Endothelial cell of umbilical vein (primary cell): ENCODE measurements at regions not wholly inside any gene's neighbourhood (a gene's known extent, or its start where the extent isn't known, plus 50 kb on each side); places are given as distances from the start of the nearest gene placed in this dataset.

ENCODE experiments used
- BruUV-seq: library from RNA; stranded (reverse); fragments of 400-500 nt; replicated peaks from 2 replicates; lab custom pipeline; 2021; lab: Mats Ljungman, UMichigan
- CTCF ChIA-PET: fragments of 300-600, 350-600 bp; sonication (Branson Sonifier 250); formaldehyde crosslinking; loops from one replicate; lab custom pipeline; 2021; ENCODE audit warnings: antibody characterized with exemption, inconsistent platforms; lab: Charles Lee
- POLR2A ChIA-PET: fragments of 300-600, 350-600 bp; sonication (Branson Sonifier 250); formaldehyde crosslinking; loops from one replicate; lab custom pipeline; 2021; ENCODE audit warnings: antibody characterized with exemption, inconsistent platforms; lab: Charles Lee
- DNase-seq: peaks from one replicate; pipeline ENCODE4 v3.0.0-alpha.2; 2011; ENCODE audit warnings: low read depth, low spot score
- FAIRE-seq: peaks from 2 replicates; lab custom pipeline; 2011; peaks lifted over from hg19 to GRCh38; lab: Jason Lieb, UNC
- H2AFZ ChIP-seq: 2 replicates; pipeline ENCODE4 v1.6.0; 2012; ENCODE audit warnings: low read depth, low read length, control low read depth, inconsistent platforms
- H3K27ac ChIP-seq: 2 replicates; pipeline ENCODE4 v1.5.1; 2011; ENCODE audit warnings: low read depth, mild to moderate bottlenecking, control low read depth, low read length, moderate library complexity; ENCODE audit not compliant: insufficient read depth
- H3K27me3 ChIP-seq, 2 experiments: 2 replicates each; pipeline versions ENCODE4 v1.6.0 to v1.6.1; 2011; ENCODE audit warnings: low read length in 2 of 2, mixed read lengths in 1 of 2; ENCODE audit not compliant: control insufficient read depth in 2 of 2, insufficient read depth in 2 of 2
- H3K36me3 ChIP-seq, 2 experiments: 2 replicates in 1 of 2; 3 replicates in 1 of 2; pipeline ENCODE4 v1.5.1; 2011; ENCODE audit warnings: low read length in 2 of 2, mild to moderate bottlenecking in 1 of 2, moderate library complexity in 1 of 2; ENCODE audit not compliant: control insufficient read depth in 2 of 2, insufficient read depth in 2 of 2; ENCODE audit errors: extremely low read depth in 1 of 2
- H3K4me1 ChIP-seq: 3 replicates; pipeline ENCODE4 v1.5.1; 2011; ENCODE audit warnings: mild to moderate bottlenecking, low read length; ENCODE audit not compliant: control insufficient read depth, insufficient read depth; ENCODE audit errors: extremely low read depth
- H3K4me2 ChIP-seq: 2 replicates; pipeline ENCODE4 v1.6.1; 2011; ENCODE audit warnings: low read length, control low read depth, mixed read lengths; ENCODE audit not compliant: insufficient read depth
- H3K4me3 ChIP-seq, 3 experiments: fragments of 200-600 bp in 1 of 3; sonication (generic), shearing (Covaris generic) in 1 of 3; replicated peaks in 1 of 3; 2 replicates each; pipeline ENCODE4 v1.5.1; 2011 to 2016; ENCODE audit warnings: control low read depth in 3 of 3, low read length in 3 of 3, mild to moderate bottlenecking in 2 of 3, inconsistent platforms in 1 of 3, low read depth in 1 of 3, moderate library complexity in 1 of 3; ENCODE audit not compliant: insufficient read depth in 1 of 3
- H3K79me2 ChIP-seq: 2 replicates; pipeline ENCODE4 v1.6.0; 2012; ENCODE audit warnings: low read length, inconsistent platforms; ENCODE audit not compliant: control insufficient read depth, insufficient read depth
- H3K9ac ChIP-seq: replicated peaks from 2 replicates; pipeline ENCODE3; 2011; ENCODE audit warnings: low read length, control low read depth; ENCODE audit not compliant: insufficient read depth; ENCODE audit errors: extremely low read depth
- H3K9me1 ChIP-seq: replicated peaks from 3 replicates; pipeline ENCODE4 v1.6.0; 2011; ENCODE audit warnings: mild to moderate bottlenecking, low read length; ENCODE audit not compliant: control insufficient read depth, insufficient read depth; ENCODE audit errors: extremely low read depth
- H3K9me3 ChIP-seq: replicated peaks from 2 replicates; pipeline ENCODE4 v1.5.1; 2012; ENCODE audit warnings: low read length, inconsistent platforms; ENCODE audit not compliant: control insufficient read depth, insufficient read depth
- H4K20me1 ChIP-seq: replicated peaks from 2 replicates; pipeline ENCODE3; 2011; ENCODE audit warnings: mild to moderate bottlenecking, low read length; ENCODE audit not compliant: control insufficient read depth, insufficient read depth; ENCODE audit errors: extremely low read depth
- EZH2 ChIP-seq: IDR thresholded peaks from 2 replicates; pipeline ENCODE4 v1.6.1; 2012; ENCODE audit warnings: borderline replicate concordance, low read depth, mild to moderate bottlenecking, moderate library complexity, low read length, inconsistent platforms; ENCODE audit not compliant: severe bottlenecking
- GATA2 ChIP-seq: IDR thresholded peaks from 2 replicates; pipeline ENCODE4 v1.7.0; 2011; ENCODE audit warnings: low read depth, mild to moderate bottlenecking, moderate library complexity, mixed read lengths, low read length; ENCODE audit not compliant: insufficient read length, insufficient read depth
- JUN ChIP-seq: IDR thresholded peaks from 2 replicates; pipeline ENCODE4 v1.6.1; 2011; ENCODE audit warnings: borderline replicate concordance, low read depth; ENCODE audit not compliant: insufficient read length, insufficient read depth
- MYC ChIP-seq: IDR thresholded peaks from one replicate; pipeline ENCODE4 v1.6.1; 2011; ENCODE audit warnings: mild to moderate bottlenecking, low read depth, low read length
- POLR2A ChIP-seq: IDR thresholded peaks from 2 replicates; pipeline ENCODE4 v1.6.1; 2012; ENCODE audit warnings: low read depth, mild to moderate bottlenecking, control low read depth, low read length
- dilution Hi-C: fragments of 300-500 bp; cut with MboI; formaldehyde crosslinking; loops from one replicate; pipeline ENCODE4 v1.15.0; 2019; ENCODE audit warnings: low sequenced_read_pairs; ENCODE audit not compliant: extremely low pct_ligation_motif_present
- intact Hi-C: fragments of 100-400 bp; cut with micrococcal nuclease; formaldehyde crosslinking; loops from one replicate; pipeline ENCODE4 v1.10.0; 2022
- TF ChIP-seq, protein P1 (sequence below), 2 donors: IDR thresholded peaks; 1 replicate in 1 of 2; 2 replicates in 1 of 2; pipeline ENCODE4 v1.5.1; 2011; ENCODE audit warnings: low read length in 2 of 2, mild to moderate bottlenecking in 2 of 2, moderate library complexity in 2 of 2, control low read depth in 1 of 2, inconsistent platforms in 1 of 2, low read depth in 1 of 2; ENCODE audit not compliant: insufficient read depth in 1 of 2; ENCODE audit errors: extremely low read depth in 1 of 2
- TF ChIP-seq, protein P2 (sequence below): IDR thresholded peaks from 2 replicates; pipeline ENCODE4 v1.6.1; 2011; ENCODE audit not compliant: insufficient read depth, insufficient read length

- no peaks in the 10 kb centered on the region for H3K27me3 ChIP-seq
- POLR2A ChIA-PET = no interaction called here
- H3K4me2 ChIP-seq = no peak overlapping the region
- no TSS peak for BruUV-seq
- no peaks in the 10 kb centered on the region for H4K20me1 ChIP-seq
- no peak overlapping the region for H2AFZ ChIP-seq
- H3K27ac ChIP-seq = peak overlapping the region; percentile 80
- no peak for DNase-seq
- peaks cover 14% of the 10 kb centered on the region for H3K4me1 ChIP-seq
- dilution Hi-C loops = no loop called here
- H3K79me2 ChIP-seq = peaks cover 26% of the 10 kb centered on the region
- intact Hi-C loops = loop anchor here (2.0 kb wide), 1 partner anchor 18 kb away; no protein-coding TSS in a partner anchor
- FAIRE-seq = no peak
- no peaks in the 10 kb centered on the region for H3K9me3 ChIP-seq
- H3K4me3 ChIP-seq = no peak overlapping the region
- H3K9me1 ChIP-seq = no peaks in the 10 kb centered on the region
- TF ChIP-seq JUN (no peak), EZH2 (no peak), GATA2 (no peak), POLR2A (no peak), MYC (no peak)
- TF ChIP-seq, protein P1, sequence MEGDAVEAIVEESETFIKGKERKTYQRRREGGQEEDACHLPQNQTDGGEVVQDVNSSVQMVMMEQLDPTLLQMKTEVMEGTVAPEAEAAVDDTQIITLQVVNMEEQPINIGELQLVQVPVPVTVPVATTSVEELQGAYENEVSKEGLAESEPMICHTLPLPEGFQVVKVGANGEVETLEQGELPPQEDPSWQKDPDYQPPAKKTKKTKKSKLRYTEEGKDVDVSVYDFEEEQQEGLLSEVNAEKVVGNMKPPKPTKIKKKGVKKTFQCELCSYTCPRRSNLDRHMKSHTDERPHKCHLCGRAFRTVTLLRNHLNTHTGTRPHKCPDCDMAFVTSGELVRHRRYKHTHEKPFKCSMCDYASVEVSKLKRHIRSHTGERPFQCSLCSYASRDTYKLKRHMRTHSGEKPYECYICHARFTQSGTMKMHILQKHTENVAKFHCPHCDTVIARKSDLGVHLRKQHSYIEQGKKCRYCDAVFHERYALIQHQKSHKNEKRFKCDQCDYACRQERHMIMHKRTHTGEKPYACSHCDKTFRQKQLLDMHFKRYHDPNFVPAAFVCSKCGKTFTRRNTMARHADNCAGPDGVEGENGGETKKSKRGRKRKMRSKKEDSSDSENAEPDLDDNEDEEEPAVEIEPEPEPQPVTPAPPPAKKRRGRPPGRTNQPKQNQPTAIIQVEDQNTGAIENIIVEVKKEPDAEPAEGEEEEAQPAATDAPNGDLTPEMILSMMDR (IDR thresholded peaks at IDR 0.05; ENCODE audit: extremely low read depth in 1 of 2, insufficient read depth in 1 of 2, low read depth in 1 of 2, low read length in 2 of 2) = no peak
- TF ChIP-seq, protein P2, sequence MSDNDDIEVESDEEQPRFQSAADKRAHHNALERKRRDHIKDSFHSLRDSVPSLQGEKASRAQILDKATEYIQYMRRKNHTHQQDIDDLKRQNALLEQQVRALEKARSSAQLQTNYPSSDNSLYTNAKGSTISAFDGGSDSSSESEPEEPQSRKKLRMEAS = no peak
- H3K9ac ChIP-seq = no peak overlapping the region
- CTCF ChIA-PET = no interaction called here
- H3K36me3 ChIP-seq = peaks cover 0 to 5% of the 10 kb centered on the region in 2 experiments
Measured at GRCh38 chr20:19915111-19915798, 101.9 kb upstream of the NAA20 start.
